ENCODE measurements at regions not wholly inside any gene's neighbourhood (a gene's known extent, or its start where the extent isn't known, plus 50 kb on each side); places are given as distances from the start of the nearest gene placed in this dataset.

DNA sequence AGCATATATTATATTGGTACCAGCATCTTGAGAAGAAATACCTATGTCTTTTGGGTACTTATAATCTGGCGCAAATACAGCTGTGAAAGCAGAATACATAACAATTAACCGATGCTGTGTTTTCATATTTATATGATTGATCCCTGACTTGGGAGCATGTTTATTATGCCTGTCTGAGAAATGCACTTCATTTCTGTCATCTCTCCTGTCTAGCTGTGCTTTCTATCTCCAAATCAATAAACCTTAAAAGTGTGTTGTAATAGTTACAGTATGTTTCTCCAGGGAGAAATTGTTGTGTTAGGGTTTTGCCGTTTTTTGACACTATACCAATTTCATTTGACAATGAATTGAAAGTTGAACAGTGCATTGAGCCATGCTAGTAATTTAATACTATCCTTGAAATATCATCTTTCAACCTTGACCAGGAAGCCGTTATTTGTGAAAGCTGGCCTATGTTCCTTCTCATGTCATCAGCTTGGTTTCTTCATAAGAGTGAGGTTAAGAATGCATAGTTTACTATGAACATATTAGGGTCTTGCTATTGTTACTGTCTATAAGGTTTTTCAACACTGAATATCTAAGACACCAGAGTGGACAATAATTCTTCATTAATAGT is 206.2 kb upstream of the PCDH18 start:
- DNase-seq (ENCODE audit: low spot score), result no peak

DNA sequence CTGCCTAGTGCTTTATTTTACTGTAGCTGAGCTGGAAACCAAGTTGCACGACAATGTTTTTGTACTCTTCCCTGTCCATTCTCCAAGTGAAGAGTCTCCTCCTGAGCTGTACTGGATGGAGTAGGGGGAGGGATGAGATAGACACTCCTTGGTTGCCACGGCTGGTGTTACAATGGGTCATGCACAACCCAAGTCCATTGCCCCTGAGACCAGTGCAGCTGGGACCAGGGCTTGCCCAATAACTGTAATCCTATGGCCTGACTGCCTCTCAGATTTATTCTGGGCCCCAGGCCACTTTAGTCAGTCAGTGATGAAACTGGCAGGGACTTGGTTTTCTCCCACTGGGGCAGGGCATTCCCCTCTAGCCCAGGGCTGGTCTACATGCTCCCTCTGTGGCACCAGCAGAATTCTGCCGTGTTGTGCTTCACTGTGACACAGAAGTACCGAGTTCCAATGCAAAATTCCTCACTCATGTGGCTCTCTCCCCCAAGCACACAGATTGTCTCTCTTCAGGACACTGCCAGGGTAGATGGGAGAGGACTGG is 203.3 kb upstream of the PCDH18 start:
- DNase-seq (ENCODE audit: low spot score), result no peak

DNA sequence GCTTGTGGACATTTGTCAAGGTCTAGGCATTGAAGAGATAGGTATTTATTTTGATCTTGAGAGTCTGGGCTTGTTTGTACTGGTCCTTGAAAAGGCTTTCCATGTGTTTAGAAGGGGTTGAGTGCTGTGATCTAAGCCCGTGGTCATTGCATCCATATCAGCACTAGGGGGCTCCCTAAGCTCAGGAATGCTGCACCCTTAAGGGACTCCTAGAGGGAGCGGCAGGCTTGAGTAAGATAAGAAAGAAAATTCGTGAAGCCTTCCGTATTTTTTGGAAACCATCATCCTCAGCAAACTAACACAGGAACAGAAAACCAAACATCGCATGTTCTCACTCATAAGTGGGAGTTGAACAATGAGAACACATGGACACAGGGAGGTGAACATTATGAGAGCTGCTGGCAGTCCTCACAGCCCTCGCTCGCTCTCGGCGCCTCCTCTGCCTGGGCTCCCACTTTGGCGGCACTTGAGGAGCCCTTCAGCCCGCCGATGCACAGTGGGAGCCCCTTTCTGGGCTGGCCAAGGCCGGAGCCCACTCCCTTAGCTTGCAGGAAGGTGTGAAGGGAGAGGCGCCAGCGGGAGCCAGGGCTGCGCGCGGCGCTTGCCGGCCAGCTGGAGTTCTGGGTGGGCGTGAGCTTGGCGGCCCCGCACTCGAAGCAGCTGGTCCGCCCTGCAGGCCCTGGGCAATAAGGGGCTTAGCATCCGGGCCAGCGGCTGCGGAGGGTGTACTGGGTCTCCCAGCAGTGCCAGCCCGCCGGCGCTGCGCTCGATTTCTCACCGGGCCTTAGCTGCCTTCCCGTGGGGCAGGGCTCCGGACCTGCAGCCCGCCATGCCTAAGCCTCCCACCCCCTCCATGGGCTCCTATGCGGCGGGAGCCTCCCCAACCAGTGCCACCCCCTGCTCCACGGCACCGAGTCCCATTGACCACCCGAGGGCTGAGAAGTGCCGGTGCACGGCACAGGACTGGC is 201.2 kb upstream of the PCDH18 start:
- DNase-seq (ENCODE audit: low spot score), result peak; percentile 62

DNA sequence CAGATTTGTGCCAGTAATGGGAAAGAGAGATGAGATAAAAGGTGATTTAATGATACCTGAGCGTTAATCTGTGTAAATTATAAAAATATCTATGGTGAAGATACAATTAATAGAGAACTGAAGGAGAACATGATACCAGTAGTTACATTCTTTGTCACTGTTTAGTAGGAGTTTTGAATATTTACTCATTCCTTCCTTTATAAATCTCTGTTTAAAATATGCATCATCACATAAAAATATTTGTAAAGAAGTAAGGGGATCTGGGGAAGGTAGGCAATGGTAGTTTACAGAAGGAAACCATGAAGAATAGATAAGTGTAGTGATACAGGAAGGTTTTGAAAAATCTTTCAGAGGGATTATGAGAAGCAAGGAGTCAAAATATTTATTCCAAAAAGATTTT is 190.6 kb upstream of the PCDH18 start:
- DNase-seq (ENCODE audit: low spot score), result no peak

DNA sequence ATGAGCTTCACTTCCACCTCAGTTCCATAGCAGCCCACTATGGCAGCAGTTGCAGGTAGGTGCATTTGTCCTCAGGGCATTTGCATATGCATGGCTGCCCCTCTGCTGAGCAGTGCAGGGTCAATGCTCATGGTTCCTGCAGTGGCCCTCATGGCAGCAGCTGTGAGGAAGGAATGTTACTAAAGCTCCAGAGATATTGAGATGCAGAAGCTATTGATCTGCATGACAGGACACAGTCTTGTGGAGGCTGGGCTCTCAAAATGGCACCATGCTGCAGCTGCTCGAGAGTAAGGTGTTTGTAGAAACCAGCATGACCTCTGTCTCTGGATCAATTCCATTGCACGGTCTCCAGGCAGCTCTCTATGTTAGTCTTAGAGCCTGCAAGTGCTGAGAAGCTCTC is 179.2 kb upstream of the PCDH18 start:
- DNase-seq (ENCODE audit: low spot score), result no peak

DNA sequence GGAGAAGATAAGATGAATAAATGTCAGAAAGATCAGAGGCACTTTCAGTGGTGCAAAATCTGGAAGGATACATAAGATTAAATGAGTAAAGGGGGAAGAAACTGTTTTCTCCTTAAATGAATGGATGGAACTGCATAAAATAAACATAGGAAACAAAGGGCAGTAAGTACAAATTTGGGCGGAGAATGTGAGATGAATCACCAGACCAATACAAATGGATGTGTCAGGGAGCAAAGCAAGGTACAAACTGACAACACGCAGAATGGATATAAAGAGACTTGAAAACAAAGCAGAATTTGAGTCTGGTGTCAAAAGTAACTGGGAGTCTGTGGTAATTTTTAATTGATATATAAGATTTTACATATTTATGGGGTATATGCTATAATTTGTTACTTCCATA is 175.3 kb upstream of the PCDH18 start:
- DNase-seq (ENCODE audit: low spot score), result no peak

DNA sequence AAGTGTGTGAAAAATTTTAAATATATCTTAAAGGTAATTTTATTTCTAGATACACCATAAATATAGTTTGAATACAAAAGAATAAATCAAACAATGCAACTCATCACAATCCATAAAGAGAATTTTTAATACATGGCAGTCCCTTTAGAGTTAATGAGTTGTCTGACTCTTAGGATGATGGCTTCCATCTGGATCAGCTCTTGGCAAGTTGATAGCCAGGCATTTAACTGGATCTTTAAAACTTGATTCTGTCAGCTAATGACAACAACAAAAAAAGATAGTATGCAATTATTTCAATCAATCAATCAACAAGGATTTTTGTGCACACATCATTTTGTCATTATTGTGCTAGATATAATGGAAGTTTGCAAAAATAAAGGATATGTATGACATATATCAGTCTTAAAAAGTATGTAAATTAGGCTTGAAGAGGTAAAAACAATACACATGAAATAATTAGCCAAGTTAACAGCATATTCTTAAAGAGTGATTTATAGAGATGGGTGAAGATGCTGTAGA is 174.9 kb upstream of the PCDH18 start:
- DNase-seq (ENCODE audit: low spot score), result no peak

DNA sequence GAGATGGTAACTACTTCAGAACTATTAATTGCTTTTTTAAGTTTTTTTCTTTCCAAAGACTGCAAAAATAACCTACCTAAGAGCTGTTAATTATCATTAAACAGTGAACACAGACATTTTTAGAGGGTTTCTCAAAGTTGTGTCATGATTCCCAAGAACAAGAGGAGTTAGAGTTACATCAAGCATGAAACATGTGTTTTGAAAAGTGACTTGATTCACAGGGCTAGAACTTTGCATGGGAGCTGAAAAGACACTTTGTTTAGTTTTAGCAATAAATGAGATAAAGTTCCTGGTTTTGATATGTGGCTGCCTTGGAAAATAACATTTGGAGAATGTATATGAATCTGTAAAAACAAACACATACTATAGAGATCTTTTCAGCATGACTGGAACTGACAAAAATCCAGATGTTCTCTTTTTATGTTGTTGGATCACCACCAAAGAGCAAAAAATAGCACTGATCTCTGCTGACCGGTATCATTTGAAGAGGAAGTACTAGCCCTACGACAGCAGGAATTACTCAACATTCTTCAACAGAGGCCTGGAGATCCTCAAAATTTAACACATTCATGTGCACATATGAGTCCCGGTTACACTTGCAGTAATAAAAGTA is 173.0 kb upstream of the PCDH18 start:
- DNase-seq (ENCODE audit: low spot score), result no peak

DNA sequence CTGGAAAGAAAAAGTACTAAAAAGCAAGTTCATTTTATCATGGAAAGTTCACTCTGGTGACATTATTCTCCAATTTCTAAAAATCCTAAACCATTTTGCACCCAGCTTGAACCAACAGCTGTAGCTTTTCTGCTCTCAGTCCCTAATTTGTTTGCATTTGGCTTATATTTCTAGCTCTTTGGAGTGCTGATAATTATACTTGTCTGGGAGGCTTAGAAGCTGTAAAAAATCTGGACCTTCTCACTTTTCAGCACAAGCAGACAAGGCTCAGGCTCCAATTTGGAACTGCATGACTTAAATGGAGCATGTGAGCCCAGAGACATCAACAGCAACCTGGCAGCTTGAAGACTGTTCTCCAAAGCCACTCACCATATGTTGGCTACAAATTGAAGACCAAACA is 170.9 kb upstream of the PCDH18 start:
- DNase-seq (ENCODE audit: low spot score), result no peak

DNA sequence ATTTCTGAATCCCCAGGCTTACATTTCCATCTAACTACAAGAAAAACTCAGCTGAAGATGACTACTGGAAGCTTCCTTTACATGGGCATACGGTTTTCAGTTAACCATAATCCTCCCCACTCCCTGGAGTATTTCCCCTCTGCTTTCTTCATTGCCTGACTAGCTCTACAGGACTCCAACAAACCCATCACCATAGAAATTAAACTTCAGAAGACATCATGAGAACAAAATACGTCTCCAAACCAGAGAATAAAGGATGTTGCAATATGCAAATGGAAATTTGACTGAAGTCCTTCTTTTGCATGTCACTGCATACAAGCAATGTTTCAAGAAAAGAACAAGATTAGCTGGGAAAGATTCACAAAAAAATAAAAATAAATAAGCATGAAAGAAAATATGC is 170.2 kb upstream of the PCDH18 start:
- DNase-seq (ENCODE audit: low spot score), result no peak

DNA sequence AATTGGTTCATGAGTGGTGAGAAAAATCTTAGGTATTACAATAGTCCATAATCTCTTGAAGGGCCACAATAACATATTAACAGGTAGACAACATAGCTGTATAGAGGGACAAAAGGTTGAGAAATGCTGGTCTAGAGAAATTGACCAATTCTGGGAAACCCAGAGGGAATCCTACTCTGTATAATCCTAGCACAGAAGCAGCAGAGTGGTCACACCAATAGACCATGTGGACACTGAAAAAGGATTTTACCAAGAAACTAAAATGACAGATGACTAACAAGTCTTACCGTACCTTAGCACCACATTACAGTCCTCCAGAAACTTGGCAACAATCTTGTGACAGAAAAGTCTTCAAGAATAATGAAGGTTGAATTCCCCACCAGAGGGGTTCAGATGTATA is 169.1 kb upstream of the PCDH18 start:
- no peak for DNase-seq (ENCODE audit: low spot score)

DNA sequence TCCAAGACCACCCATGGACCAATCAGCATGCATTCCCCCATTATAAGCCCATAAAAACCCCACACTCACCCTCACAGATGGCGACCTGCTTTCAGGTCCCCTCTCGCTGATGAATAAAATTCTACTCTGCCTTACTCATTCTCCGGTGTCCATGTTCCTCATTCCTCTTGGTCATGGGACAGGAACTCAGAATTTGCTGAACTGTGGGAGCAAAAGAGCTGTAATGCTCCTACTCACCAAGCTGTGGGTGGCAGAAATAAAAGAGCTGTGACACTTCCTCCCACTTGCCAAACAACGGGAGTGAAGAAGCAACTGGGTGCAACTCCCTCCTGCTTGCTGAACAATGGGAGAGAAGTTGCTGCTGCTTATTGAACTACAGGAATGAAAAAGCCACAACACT is 168.5 kb upstream of the PCDH18 start:
- DNase-seq (ENCODE audit: low spot score), result no peak

DNA sequence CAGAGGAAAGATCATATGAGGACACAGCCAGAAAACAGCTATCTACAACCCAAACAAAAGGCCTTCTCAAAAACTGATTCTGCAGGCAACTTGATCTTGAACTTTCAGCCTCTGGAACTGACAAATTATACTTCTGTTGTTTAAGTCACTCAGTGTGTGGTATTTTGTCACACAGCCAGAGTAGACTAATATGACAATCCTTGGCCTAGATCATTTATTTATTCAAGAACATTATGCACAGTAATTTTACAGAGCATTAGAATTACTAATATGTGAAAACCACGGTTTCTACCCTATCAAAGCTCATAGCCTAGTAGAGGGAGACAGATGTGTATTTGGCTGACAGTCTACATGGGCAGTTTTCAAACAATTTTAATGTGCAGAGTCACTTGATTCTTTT is 167.8 kb upstream of the PCDH18 start:
- no peak for DNase-seq (ENCODE audit: low spot score)

DNA sequence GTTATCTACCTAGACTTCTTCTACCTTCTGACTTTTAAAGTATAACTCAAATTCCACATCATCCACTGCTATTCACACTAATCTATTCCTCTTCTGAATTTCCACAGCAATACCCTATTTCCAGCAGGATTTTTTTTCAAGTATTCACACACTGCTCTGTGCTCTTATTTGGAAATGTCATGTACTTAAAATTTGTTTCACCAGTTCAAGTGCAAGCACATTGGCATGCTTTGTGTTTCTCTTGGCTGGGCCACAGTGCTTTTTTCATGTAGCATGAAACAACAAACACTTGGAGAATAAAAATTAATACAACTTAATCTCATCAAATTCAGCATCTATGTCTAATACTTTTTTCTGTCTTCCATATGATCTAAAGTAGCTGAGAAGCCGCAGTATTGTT is 161.8 kb upstream of the PCDH18 start:
- DNase-seq (ENCODE audit: low spot score), result no peak

DNA sequence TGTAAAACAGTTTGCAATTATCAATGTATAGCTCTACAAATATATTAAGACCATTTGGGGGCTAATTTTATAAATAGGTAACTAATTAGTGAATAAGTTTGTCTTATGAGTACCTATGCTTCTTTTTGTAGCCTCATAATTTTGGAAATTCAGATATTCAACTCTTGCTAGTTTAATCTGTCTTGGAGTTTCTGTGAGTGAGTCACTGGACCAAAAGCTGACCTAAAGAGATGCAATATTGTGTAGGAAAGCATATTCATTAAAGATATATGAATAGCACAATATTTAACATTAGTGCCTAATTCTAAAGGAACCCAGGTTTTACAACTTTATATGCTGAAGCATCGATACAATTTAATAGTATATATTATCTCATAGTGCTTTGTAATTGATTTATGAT is 161.3 kb upstream of the PCDH18 start:
- no peak for DNase-seq (ENCODE audit: low spot score)

DNA sequence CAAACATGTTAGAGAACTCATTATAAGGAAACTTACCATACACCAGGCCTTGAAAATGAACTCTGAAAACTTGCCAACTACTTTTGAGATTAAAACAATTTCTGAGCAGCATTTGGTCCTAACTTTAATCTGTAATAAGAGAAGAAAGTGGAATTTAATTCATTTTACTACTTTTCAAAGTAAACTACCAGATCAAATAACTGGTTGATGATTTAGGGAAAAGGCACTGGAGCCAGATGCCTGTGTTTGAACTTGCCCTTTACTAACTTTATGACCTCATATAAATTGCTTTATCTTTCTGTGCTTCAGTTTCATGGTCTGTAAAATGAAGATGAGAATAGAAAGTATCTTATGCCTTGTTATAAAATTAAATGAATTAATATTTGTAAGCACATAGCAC is 159.9 kb upstream of the PCDH18 start:
- no peak for DNase-seq (ENCODE audit: low spot score)

DNA sequence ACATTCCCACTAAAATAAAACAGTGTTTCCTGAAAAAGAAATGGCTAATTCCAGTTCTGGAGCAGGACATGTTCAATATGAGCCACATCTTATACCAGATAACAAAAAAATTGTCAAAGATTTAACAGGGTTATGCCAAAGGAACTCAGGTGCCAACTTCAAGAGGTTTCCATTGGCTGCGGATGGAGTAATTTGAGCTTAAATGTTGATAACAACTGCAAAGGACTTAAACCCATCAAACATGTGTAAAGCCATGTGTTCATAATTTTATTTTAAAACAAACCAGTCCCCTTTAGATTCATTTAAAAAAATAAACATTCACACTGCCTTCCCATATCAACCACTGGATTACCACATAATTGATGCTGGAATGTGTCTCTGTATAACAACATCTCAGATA is 156.4 kb upstream of the PCDH18 start:
- no peak for DNase-seq (ENCODE audit: low spot score)

DNA sequence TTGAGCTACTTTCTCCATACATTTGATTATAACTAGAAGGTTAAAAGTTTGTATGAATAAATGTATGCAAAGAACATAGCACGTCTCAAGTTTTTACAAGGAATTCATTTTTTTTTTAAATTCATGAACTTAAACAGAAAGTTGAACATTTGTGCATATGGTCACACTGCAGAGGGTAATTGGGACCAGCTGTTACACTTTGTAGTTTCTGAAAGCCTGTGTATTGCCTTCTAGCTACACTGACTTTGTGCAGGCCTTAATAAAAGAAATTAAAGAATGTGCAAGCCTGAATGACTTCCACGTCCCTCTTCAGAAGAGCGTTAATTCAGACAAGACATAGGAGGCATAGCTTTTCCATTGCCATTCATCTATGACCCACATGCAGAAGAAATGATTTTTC is 153.1 kb upstream of the PCDH18 start:
- no peak for DNase-seq (ENCODE audit: low spot score)

DNA sequence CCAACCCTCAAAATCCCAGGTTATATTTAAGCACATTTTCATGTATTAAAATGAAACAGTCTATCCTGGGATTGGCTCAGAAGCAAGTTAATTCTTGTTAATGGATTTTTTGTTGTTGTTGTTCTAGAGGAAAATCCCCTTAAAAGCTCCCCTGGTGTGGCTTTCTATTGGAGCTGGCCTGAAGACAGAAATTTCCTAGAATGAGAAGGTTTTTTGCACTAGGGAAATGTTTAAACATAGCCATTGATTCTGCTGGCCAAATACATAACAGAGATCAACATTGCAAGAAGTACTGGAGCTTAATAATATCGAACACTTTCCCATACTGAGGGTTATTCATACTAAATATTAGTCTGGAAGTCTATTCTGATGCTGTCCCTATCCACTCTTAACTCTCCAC is 148.8 kb upstream of the PCDH18 start:
- DNase-seq (ENCODE audit: low spot score), result no peak

DNA sequence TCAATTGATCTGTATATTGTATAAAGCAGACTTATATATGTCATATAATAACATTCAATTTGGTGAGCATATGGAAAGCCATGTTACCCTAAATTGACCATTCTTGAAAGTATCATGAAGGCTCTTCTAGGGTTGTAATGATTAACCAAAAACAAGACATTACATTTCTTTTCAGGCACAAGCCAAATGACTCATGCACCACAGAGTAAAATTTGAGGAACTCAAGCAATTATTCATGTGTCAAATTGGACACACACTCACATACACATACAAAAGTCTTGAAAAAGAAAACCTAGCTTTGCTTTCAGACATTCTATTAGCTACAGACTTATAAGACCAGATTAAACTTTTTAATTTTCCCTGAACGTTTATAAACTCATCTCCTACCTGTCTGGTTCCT is 146.5 kb upstream of the PCDH18 start:
- DNase-seq (ENCODE audit: low spot score), result no peak

DNA sequence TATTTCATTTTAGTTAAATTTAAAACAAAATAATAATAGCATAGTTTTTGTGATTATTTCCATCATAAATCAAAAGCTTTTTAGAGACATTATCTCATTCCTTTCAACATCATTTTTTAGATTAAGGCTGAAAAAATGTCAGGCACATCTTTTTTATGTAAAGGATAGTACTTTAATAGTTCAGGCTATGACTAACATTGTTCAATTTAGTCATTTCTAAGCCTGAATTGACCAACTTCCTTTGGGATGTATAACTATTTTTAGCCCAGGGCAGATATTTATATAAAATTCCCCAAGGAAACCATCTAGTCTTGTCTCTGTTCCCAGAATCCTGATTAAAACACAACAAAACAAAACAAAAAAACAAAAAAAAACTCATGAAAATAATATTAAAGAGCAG is 145.6 kb upstream of the PCDH18 start:
- no peak for DNase-seq (ENCODE audit: low spot score)

DNA sequence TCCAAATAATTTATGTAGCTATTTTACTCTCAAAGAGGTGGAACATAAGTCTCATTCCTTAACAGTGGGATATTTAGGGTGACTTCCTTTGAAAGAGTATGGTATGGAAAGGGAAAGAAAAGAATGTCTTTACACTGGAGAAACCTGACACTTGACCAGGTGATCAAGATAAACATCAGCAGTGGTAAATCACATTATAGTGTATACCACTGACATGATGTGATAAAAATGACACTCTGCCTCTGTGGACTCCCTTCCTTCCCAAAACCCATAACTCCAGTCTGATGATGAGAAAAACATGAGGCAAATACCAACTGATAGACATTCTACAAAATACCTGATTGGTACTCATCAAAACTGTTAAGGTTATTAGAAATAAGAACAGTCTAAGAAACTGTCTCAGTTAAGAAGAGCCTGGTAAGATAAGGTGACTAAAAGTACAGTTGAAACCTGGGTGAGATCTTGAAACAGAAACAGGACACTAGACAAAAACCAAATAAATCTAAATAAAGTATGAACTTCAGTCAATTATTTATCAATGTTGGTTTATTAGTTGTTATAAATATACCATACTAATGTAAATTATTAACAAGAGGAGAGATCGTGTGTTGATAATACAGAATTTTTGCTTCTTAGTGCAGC is 144.2 kb upstream of the PCDH18 start:
- DNase-seq (ENCODE audit: low spot score), result no peak
